GM19468 (cell line): ENCODE measurements at regions not wholly inside any gene's neighbourhood (a gene's known extent, or its start where the extent isn't known, plus 50 kb on each side); places are given as distances from the start of the nearest gene placed in this dataset.

ENCODE experiments used
- ATAC-seq: cut with Tn5 transposase; IDR thresholded peaks from one replicate; pipeline ENCODE4 v1.9.1; 2021; ENCODE audit warnings: mild to moderate bottlenecking, moderate library complexity, moderate number of reproducible peaks; ENCODE audit not compliant: unreplicated experiment; ENCODE audit errors: extremely low read depth

DNA sequence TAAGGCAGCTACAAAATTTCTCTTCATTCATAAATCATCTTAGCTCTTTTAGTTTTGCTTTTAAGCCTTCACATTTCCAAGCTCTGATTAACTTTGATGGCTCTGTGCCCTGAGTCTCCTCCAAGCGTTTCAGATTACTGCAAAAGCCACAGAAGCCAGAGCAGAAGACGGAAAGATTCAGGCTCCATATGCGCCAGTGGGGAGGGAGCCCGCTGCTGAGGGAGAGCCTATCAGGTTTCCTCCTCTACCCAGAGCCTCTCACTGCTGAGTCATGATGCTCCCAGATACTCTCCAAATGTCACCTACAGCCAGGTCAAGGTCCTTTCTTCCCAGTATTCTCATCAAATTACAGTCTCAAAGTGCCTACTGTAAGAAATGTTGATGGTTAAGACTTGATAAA lies 193.6 kb downstream of the RAP2A start:
- no peak for ATAC-seq

DNA sequence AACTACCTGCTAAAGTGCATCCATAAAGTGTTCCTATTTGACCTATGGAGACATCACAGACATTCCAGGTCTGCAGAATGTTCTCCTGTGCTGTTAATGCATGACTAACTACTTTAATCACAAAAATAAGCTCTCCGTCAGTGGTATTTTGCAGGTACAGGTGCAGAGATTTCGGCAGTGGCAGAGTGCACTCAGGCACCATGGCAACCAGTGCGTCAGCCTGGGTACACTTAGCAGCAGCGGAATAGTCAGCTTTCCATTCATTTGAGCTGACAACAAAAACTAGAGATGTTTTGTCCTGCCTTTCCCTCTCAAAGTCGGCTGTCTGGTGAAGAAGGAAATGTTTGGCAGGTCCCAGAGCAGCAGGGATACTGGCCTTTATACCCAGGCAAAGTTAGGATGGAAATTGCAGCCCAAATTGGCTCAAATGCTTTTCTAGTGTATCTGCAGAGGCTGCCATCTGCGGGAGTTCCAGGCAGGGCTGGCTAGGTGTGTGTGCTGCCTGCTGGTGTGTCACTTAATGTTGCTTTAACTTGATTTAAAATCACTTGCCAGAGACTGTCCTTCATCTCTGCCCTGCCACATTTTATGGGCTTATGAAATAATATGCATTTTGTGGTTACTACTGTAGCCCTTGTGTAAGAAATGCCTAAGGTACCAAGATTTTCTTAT lies 195.8 kb downstream of the RAP2A start:
- ATAC-seq = no peak

DNA sequence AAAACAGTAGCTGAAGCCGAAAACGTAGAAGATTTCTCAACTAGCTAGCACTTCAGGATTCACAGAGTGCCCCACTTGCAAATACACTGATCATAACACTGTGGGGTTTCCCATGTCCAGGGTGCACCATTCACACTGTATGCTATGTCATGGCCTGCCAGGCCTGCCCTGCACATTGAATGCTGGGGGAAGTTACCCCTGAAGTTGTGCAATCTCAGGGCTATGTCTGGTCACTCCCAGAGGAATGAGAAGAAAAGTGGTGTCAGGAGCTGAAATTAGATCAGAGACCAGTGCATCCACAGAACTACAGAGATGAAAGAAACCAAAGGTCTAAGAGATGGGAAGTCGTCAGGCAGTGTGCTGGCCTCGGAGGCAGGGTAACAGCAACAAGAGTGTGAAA lies 196.8 kb downstream of the RAP2A start:
- no peak for ATAC-seq

DNA sequence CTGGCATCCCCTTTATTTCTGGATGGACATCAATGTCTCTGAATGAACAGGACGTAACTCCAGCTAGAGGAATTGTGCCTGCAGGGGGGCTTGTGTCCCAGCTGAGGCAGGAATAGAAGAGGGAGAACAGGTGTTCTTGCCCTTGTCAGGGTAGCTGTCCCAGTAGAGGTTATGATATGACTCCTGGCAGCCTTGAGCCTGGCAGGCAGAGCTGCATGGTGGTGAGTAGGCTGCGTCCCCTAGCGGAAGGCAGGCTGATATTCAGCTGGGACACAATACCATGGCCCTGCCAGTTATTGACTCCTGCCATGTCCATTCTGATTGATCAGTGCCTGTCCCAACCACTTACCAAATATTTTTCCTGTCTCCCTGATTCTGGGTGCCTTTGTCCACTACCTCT lies 197.2 kb downstream of the RAP2A start:
- ATAC-seq = no peak

DNA sequence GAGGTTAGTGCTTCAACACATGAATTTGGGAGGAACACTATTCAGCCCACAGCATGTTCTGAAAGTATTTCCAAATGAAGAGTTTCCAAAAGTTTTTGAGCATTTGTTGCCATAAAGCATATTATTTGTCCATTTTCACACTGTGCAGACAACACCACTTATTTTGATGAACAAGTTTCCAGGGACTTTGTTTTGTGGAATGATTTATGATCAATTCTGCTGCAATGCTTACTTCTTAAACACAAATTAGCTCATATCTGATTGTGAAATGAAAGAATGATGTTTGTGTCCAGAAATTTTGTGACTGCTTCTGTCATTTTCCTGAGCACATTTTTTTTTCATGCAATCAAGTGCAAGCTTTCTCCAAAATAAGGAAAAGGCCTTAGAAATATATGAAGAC lies 205.3 kb downstream of the RAP2A start:
- ATAC-seq = no peak

DNA sequence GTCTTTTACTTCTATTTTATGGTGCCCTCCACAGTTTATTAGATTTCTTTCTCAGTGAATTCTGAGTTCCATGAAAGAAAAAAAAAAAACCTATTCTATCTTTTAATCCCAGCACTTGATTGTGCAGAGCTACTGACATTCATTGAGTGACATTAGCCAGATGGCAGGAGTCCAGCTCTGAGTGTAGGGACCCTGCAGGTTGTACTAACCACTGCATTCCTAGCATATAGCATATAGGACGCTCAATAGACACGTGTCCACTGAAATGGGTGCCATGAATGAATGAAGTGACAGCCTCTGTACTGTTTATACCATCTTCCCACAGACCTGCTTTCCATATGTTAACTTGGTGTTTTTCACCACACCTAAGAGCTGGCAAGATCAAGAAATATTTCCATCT lies 206.3 kb downstream of the RAP2A start:
- no peak for ATAC-seq

DNA sequence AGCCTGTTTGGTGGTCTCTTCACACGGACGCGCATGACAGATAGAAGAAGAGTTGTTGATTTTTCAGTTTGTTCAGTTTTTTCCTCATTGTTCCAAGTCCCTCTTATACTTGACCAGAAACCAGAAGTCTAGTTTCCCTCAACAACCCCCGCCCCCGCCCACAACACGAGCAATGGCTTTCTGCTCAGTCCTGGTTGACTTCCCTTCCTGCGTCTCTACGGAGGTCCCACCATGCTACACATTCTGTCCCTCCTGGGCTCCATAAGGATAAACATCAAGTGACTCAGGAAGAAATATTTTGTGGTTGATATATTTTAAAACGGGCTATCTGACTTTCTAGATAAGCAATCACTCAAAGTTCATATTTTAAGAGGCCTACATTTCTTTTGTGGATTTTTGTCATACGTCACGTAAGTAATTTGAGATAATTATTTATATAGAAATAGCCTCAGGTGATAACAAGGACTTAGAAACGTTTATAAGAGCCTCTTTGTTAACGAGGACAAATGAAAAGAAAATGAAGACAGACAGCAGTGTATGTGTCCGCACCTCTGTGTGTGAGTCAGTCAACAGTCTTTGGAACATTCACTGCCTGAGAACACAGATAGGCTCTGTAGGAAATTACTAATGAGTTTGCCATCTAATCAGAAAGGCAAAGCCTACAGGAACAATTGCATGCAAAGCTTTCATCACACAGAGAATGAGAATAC lies 214.4 kb downstream of the RAP2A start:
- ATAC-seq = no peak

DNA sequence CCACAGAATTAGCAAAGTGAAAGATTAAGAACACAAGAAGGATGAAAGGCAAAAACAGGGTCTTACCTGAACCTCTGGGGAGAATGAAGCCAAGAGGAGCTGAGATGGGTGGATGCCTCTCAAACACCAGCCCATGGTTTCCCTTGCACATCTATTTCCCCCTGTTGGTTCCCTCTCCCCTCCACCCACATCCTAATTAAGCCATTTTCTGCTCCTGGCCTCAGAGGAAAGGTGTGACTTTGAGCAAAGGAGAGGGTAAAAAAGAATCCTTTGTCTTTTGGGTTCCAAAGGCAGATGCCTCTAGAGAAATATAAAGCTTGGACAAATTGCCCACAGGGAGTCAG lies 214.9 kb downstream of the RAP2A start:
- no peak for ATAC-seq

DNA sequence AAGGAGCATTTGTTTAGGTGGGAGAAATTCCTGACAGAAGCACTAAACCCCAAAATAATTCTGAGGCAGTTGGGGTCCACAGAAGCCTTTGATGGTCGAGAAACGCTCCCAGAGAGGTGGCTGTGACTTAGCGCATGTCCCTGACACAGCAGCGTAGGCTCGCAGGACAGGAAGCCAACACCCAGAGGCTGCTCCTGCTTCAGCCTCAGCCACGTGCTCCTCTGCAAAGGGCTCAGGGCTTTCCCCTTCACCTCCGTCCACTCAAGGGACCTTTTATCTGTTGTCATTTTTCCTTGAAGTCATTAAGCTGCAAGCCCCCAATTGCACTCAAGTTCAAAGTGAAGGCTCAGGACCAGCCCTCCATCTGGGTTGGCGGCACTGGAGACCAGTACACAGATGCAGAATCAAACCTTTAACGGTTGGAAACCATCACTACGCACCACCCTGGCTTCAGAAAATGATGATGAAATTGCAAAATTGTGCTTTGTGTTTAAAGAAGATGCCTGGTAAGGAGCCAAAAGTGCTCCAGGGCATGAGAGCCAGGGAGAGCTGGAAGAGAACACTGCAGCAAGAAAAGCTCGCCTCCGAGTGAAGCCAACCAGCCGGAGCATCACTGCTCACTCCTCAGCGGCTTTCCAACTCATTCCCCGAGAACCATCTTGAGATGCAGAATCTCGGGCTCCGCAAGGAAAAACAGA lies 219.6 kb downstream of the RAP2A start:
- no peak for ATAC-seq

DNA sequence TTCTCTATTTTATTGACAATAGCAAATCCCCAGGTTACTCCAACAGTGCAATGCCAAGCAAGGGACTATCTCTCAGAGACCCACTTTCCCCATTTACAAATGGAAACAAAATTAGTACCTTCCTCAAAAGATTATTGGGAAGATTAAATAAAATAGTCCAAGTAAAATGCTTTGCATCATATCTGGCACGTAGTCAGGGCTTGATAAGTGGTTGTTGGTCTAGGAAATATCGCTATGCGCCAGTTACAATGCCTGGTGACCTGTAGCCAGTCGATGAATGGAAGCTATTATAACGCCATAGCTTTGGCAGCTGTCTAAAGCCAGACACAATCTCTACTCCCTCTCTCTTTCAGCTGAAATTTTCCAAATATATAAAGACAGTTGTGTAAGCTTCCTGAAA lies 220.3 kb downstream of the RAP2A start:
- ATAC-seq = no peak

DNA sequence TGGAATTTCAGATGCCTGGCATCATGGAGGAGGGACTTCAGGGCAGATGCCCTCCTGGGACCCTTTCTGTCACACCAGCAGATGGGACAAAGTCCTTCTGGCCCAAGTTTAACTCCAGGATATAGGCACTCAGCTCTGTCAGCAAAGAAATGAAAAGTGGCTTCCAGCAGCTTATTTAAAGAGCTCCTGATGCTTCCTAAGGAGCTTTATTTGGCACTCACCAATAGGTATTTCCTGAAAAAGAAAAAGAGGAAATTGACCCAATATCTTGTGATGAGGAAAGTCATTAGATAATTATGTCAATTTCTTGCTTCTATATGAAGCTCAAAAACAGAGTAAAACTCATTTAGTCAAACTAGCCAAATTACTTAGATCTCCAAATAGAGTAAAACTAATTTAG lies 224.6 kb downstream of the RAP2A start:
- ATAC-seq = no peak

DNA sequence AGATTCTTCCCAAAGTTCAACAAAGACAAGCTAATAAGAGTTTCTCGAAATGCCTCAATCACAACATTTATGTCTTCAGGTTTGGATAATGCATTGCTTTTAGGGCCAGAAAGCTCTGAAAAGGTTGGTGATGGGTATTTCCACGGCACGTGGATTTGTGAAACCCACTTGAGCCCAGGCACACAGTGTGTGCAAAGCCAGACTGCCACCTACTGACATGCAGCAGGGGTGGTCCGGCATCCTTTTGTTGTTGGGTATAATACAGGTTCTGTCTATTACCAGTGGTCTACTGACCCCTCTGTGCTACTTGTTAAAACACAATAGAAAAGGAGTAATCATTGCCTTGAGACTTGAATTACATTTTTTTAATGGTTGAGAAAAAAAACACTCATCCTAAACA lies 225.6 kb downstream of the RAP2A start:
- no peak for ATAC-seq

DNA sequence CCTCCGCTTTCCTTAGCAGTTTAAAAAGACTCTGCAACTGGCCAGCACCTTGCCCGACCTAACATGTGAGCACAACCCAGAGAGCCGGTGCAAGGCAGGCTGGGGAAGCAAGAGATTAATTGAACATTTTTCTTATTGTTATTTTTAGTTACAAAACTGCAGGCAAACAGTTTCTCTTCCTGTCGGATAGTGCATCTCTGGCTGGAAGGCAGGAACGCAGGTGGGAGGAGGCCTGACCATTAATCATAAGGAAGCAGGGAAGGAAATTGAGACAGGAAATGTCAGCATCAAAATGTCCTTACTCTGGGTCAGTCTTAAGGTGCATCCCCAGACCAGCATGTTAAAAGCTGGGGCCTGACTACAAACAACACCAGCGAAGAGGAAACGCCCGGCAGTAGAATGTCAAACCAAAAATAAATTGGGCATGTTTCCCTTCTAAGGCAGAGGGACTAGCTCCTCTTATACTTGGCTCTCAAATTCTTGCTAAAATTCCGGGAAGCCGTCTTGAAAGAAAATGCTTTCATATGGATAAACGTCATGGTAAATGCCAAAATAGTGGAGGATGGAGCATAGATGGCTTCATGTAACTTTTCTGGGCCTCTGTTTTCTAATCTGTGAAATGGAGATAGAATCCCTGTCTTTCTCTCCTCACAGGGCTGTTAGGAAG lies 226.8 kb downstream of the RAP2A start:
- ATAC-seq = no peak

DNA sequence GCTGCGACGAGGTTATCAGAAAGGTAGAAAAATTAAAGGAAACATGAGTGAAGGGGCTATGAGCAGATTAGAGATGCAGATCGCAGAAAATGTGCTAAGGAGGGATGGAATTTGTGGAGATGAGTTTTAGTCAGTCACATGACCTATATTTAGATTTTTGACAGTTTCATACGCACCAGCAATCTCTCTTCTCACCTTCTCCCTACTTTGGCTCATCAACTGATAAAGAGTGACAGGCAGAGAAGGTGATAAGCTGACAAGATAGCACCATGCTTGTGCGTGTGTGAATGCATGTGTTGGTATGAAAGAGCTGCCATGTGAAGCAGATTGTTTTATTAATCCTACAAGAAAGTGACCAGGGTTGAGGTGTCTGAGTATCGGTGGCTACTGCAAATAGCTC lies 252.6 kb downstream of the RAP2A start:
- no peak for ATAC-seq

DNA sequence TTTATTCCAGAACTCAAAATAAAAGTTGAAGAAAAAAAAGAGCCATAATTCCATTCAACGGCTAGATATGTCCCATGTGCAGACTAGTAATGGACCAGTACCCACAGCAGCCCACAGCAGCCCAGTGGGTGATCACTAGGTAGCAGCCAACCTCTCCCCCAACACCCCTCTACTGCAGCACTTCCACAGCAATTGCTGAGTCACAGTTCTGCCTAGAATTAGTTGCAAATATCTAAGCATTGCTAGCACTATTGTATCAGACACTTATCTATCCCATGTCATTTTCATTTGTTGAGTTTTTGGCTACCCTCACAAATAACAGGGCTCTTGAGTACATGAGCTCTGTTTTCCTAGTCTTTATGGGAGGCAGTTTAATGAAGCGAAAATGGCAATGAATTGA lies 258.7 kb downstream of the RAP2A start:
- ATAC-seq = no peak

DNA sequence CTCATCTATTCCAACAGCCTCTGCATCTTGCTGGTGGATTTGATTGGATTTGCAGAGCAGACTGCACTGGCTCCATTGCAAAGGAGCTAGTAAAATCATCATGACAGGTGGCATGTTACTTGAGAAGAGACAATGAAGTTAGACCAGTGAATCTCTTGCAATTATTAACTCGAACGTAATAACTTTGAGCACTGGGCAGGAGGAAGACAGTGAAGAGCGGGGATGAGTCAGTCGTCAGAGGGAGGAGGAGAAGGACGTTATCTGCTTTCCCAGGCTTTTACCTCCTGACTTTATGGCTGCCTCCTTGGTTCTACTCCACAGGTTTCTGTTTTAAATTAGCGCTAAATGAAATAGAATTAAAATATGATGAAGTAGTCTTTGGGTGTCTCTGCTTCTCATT lies 257.8 kb upstream of the IPO5 start:
- no peak for ATAC-seq

DNA sequence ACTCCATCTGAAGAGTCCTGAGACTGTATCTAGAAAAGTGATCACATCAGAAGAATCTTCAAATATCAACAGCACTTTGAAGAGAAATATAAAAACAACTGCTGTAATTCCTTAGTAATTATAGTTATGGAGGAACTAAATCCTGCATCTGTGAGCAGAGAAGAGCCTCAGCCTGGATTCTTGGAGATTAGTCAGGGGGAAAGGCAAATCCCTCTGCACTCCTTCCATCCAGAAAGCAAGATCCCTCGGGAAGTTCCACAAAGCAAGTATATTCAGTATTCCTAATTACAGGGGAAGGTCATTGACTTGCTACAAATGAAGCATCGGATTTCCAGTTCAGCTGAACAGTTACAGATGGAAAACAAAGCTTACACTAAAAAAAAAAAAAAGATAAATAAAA lies 256.6 kb upstream of the IPO5 start:
- ATAC-seq = no peak

DNA sequence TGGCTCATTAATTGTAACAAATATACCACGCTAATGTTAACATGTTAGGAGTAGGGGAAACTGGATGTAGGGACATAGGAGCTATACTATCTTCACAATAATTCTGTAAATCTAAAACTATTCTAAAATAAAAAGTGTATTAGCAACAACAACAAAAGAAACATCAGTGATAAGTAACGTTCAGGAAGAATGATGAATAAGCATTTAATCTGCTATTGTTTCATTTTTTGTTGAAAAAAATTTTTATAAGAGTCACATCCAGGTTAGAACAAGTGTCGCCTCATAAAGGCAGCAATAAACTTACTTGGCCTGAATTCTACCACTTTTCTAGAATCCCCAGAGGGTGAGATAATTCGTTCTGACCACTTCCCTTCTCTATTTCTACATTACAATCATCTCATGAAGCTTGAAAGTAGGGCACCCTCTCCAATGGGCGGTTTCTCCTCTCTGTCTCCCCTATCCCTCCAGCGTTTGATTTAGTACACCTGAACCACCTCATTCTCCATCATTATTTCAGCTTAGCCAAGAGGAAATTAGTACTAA lies 253.1 kb upstream of the IPO5 start:
- no peak for ATAC-seq

DNA sequence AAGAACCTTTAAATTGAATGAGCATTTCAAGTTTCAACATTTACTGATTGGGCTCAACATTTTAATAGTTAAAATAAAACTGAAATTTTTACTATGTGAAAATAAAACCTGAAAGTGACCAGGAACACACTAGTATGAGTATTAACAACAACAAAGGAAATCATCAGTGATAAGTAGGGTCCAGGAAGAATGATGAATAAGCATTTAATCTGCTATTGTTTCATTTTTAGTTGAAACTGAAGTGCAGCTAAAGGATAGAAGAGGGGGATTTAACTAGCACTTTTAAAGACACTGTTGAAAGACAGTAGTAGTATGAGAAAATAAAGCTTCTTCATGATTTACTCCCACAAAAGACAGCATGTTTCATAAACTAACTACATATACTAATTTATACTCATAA lies 250.9 kb upstream of the IPO5 start:
- ATAC-seq = no peak

DNA sequence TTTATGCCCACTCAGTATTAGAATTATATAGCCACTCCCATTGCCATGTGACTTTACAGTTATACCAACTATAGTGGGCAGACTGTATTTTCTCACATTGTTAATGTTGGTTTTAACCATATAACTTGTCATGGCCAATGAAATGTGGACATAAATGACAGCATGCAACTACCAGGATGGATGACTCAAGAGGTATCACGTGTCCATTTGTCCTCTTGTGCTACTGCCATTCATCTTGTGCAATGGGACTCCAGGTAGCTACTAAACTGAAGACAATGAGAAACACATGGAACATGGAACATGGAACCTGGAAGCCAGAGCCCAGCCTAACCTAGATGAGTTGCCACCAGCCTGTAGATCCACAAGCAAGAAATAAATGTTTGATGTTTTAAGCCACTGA lies 242.7 kb upstream of the IPO5 start:
- ATAC-seq = no peak

DNA sequence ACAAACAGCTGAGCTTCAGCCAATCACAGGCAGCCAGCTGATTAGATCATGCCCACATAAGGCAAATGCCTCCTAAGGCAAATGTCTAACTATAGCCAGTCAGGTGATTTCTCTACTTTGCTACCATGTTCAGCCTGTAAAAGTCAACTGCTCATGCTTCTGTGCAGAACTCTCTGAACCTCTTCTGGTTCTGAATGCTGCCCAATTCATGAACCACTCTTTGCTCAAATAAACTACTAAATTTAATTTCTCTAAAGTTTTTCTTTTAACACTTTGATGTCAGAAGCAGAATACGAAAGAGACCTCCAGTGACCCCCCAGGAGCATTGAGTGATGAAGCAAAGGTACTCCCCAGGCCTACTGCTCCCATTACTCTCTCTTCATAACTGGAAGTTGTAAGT lies 240.7 kb upstream of the IPO5 start:
- ATAC-seq = no peak
